ENCODE measurements at regions not wholly inside any gene's neighbourhood (a gene's known extent, or its start where the extent isn't known, plus 50 kb on each side); places are given as distances from the start of the nearest gene placed in this dataset.
A peak's percentile ranks its signal among the peaks of the same experiment; 100 is the strongest.
"Not testable (repeated sequence)": the region's sequence is repeated elsewhere in the genome, so short reads cannot be mapped to it uniquely, and the experiment has no call there.

GRCh38 chr13:68713394-68713793 is 1394.2 kb upstream of the ATXN8OS start:
- no peaks in the 10 kb centered on the region for H3K9me3 ChIP-seq (ENCODE audit: low read depth)
- DNase-seq (ENCODE audit: low spot score): peak; percentile 82
- H3K4me3 ChIP-seq: peak overlapping the region; percentile 1
- H3K27me3 Mint-ChIP-seq (ENCODE audit: insufficient read depth, low read depth): no peaks in the 10 kb centered on the region
- H3K27me3 ChIP-seq: no peaks in the 10 kb centered on the region
- H3K79me2 ChIP-seq (ENCODE audit: low read depth): no peaks in the 10 kb centered on the region
- H3K27ac Mint-ChIP-seq: peak overlapping the region; percentile 99
- peak overlapping the region; percentile 41 for H3K4me3 Mint-ChIP-seq
- no peak overlapping the region for H2AFZ ChIP-seq (replicated peaks)
- H3K4me1 ChIP-seq: peaks cover 36% of the 10 kb centered on the region
- peaks cover 30% of the 10 kb centered on the region for H3K4me1 Mint-ChIP-seq
- H3F3A ChIP-seq (ENCODE audit: low read depth): peaks cover 24% of the 10 kb centered on the region
- no peaks in the 10 kb centered on the region for H3K36me3 Mint-ChIP-seq
- peak overlapping the region; percentile 24 for H3K9ac ChIP-seq
- peak overlapping the region; percentile 73 for H3K4me2 ChIP-seq
- H4K20me1 ChIP-seq (ENCODE audit: low read depth): no peaks in the 10 kb centered on the region
- H3K36me3 ChIP-seq: no peaks in the 10 kb centered on the region
- TF ChIP-seq EZH2phosphoT487 (IDR thresholded peaks at IDR 0.05) (no peak), EZH2 (IDR thresholded peaks at IDR 0.05) (no peak), CTCF (IDR thresholded peaks at IDR 0.05) (no peak)
- H3K9me3 Mint-ChIP-seq: peaks cover 2% of the 10 kb centered on the region
- H3K27ac ChIP-seq: peak overlapping the region; percentile 97

DNA sequence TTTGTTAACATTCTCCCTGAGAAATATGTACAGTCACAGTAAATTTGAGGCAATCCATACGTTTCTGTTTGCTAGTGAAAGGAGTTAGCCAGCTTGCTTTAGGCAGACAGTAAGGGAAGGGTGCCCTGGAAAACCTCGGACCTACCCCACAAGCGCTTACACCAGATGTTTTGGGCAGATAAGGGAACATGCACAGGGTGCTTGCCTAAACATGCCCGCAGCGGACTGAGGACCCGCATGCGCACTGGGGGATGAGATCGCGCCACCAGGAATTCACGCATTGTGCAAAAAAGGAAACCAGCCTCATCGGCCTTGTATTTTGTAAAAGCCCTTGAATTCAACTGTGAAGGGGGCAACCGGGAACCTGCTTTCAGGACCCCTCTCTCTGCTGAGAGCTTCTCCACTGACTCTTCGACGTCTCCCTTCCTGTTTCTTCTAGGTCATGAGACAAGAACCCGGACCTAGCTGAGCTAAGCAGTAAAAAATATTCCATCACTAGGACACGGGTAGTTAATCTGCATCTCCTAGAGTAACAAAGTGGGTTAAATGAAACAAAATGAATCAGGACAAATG is 1399.2 kb upstream of the ATXN8OS start:
- no peaks in the 10 kb centered on the region for H3K27me3 ChIP-seq
- peaks cover 20% of the 10 kb centered on the region for H3K9me3 Mint-ChIP-seq
- peak overlapping the region; percentile 73 for H2AFZ ChIP-seq (replicated peaks)
- no peak for DNase-seq (ENCODE audit: low spot score)
- H3K27ac Mint-ChIP-seq: no peak overlapping the region
- peaks cover 5% of the 10 kb centered on the region for H3F3A ChIP-seq (ENCODE audit: low read depth)
- H3K4me3 Mint-ChIP-seq: no peak overlapping the region
- H4K20me1 ChIP-seq (ENCODE audit: low read depth): no peaks in the 10 kb centered on the region
- no peak overlapping the region for H3K4me3 ChIP-seq
- no peaks in the 10 kb centered on the region for H3K36me3 Mint-ChIP-seq
- H3K27ac ChIP-seq: no peak overlapping the region
- no peak overlapping the region for H3K4me2 ChIP-seq
- H3K36me3 ChIP-seq: peaks cover 4% of the 10 kb centered on the region
- peaks cover 11% of the 10 kb centered on the region for H3K4me1 Mint-ChIP-seq
- H3K27me3 Mint-ChIP-seq (ENCODE audit: insufficient read depth, low read depth): peaks cover 3% of the 10 kb centered on the region
- H3K9ac ChIP-seq: no peak overlapping the region
- peaks cover 10% of the 10 kb centered on the region for H3K4me1 ChIP-seq
- H3K79me2 ChIP-seq (ENCODE audit: low read depth): no peaks in the 10 kb centered on the region
- TF ChIP-seq EZH2phosphoT487 (IDR thresholded peaks at IDR 0.05) (no peak), EZH2 (IDR thresholded peaks at IDR 0.05) (no peak), CTCF (IDR thresholded peaks at IDR 0.05) (no peak)
- H3K9me3 ChIP-seq (ENCODE audit: low read depth): peaks cover 3% of the 10 kb centered on the region

DNA sequence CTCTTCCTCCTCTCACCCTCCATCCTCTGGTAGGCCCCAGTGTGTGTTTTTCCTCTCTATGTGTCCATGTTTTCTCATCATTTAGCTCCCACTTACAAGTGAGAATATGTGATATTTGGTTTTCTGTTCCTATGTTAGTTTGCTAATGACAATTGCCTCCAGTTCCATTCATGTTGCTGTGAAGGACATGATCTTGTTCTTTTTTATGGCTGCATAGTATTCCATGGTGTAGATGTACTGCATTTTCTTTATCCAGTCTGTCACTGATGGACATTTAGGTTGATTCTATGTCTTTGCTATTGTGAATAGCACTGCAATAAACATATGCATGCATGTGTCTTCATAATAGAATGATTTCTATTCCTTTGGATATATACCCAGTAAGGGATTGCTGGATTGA is 1401.6 kb upstream of the ATXN8OS start:
- H3K4me2 ChIP-seq; H3F3A ChIP-seq (ENCODE audit: low read depth); H3K4me1 ChIP-seq; H2AFZ ChIP-seq (replicated peaks); DNase-seq (ENCODE audit: low spot score); H3K4me1 Mint-ChIP-seq; H3K9me3 ChIP-seq (ENCODE audit: low read depth); H3K4me3 Mint-ChIP-seq; H4K20me1 ChIP-seq (ENCODE audit: low read depth); H3K27ac ChIP-seq; H3K36me3 ChIP-seq; H3K27me3 Mint-ChIP-seq (ENCODE audit: insufficient read depth, low read depth); H3K9ac ChIP-seq; H3K27ac Mint-ChIP-seq; H3K4me3 ChIP-seq; H3K27me3 ChIP-seq; H3K79me2 ChIP-seq (ENCODE audit: low read depth); H3K36me3 Mint-ChIP-seq: not testable (repeated sequence)
- H3K9me3 Mint-ChIP-seq: peaks cover 25% of the 10 kb centered on the region

DNA sequence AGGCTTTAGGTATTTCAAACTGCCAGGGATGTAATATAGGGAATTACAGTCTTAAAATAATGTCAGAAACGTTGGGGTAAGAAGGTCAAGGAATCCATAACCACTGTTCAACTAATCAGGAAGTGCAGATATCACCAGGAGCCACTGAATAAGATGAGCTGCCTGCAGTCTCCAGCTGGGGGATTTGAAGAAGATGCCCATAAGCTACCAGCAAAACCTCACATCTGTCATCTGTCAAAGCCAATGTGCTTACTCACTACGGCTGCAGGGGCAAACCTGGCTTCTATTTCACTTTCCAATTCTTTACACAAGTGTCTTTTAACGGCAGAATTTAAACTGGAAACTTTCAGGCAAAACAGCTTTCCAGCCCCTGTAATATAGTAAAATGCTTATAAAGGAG is 1410.1 kb upstream of the ATXN8OS start:
- Histone ChIP-seq H3K4me1 (peaks cover 9% of the 10 kb centered on the region), H3K79me2 (ENCODE audit: low read depth) (no peaks in the 10 kb centered on the region), H2AFZ (replicated peaks) (peak overlapping the region; percentile 8), H3K27ac (no peak overlapping the region), H3K36me3 (no peaks in the 10 kb centered on the region), H4K20me1 (ENCODE audit: low read depth) (no peaks in the 10 kb centered on the region), H3K4me2 (no peak overlapping the region), H3K27me3 (no peaks in the 10 kb centered on the region), H3K4me3 (no peak overlapping the region), H3K9ac (no peak overlapping the region), H3F3A (ENCODE audit: low read depth) (no peaks in the 10 kb centered on the region), H3K9me3 (ENCODE audit: low read depth) (no peaks in the 10 kb centered on the region)
- TF ChIP-seq CTCF (IDR thresholded peaks at IDR 0.05): no peak
- H3K27ac Mint-ChIP-seq: no peak overlapping the region
- peaks cover 3% of the 10 kb centered on the region for H3K36me3 Mint-ChIP-seq
- no peaks in the 10 kb centered on the region for H3K27me3 Mint-ChIP-seq (ENCODE audit: insufficient read depth, low read depth)
- H3K4me3 Mint-ChIP-seq: no peak overlapping the region
- no peak for DNase-seq (ENCODE audit: low spot score)
- peaks cover 5% of the 10 kb centered on the region for H3K9me3 Mint-ChIP-seq
- peaks cover 13% of the 10 kb centered on the region for H3K4me1 Mint-ChIP-seq

Data from neural progenitor cell (in vitro differentiated cells).